ENCODE measurements at regions not wholly inside any gene's neighbourhood (a gene's known extent, or its start where the extent isn't known, plus 50 kb on each side); places are given as distances from the start of the nearest gene placed in this dataset.

DNA sequence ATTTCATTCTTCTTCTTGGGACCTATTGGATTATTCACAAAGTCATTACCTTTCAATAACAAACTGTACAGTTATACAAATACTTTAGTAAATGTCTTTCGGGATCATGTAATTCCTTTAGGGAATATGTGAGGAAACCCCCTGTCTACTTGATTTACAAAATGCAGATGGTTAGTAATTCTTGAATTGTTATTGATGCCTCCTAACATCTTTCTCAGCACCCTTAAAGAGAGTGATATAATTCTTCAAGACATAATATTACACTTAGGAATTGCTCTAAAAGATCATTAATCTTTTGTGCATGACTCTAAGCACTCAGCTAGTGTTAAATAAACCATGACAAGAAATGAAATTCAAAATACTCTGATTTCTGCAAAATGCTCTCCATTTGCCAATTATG lies 988.1 kb upstream of the HS3ST1 start (continued):
- TF ChIP-seq SKIL (CRISPR knock-in tag; IDR thresholded peaks at IDR 0.05; ENCODE audit: borderline replicate concordance): no peak
- no peak for TF ChIP-seq PPARG (CRISPR knock-in tag; conservative IDR thresholded peaks at IDR 0.05)
- no peak for TF ChIP-seq MAX (IDR thresholded peaks at IDR 0.05)
- no peak for TF ChIP-seq AKAP8 (CRISPR knock-in tag; IDR thresholded peaks at IDR 0.05)
- TF ChIP-seq ZNF12 (CRISPR knock-in tag; IDR thresholded peaks at IDR 0.05): no peak
- TF ChIP-seq PAX8 (CRISPR knock-in tag; IDR thresholded peaks at IDR 0.05; ENCODE audit: borderline replicate concordance): no peak

DNA sequence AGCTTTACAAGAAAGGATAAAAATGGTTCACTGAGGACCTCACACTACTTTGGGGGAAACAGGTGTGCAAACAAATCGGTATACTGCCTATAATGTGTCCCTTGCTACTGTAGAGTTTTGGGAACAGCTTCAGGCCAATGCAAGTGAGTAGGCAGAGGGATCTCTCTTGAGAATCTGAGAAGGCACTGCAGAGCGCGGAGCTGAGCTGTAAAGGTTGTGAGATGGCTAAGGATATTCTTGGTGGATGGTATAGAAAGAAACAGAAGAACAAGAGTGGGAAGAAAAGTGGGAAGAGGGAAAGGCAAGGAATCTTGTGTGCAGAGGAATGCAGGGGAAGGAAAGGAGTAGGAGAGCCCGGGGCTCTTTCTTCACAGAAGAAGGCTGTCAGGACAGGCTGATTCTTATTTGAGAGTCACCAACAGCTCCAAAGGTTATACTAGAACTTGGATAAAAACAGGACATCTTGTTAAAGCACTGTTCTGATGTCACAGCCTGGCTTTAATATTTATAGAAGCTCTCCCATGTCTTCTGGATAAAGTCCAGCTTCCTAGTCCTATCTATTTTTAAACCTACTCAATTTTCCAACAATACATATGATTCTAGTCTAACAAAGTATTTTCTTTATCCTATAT lies 985.6 kb upstream of the HS3ST1 start:
- CTCF ChIA-PET (ENCODE audit: low intra/inter-chr PET ratio, low total read pairs): no interaction called here
- Histone ChIP-seq H2AFZ (ENCODE audit: low read length) (no peak overlapping the region), H3K4me1 (ENCODE audit: insufficient read depth, low read length) (no peaks in the 10 kb centered on the region), H3K4me3 (replicated peaks in 1 of 3; ENCODE audit: insufficient read depth in 1 of 3, low read depth in 2 of 3, low read length in 3 of 3) (no peak overlapping the region), H3K27ac (ENCODE audit: extremely low read length, insufficient read depth, low read length) (no peak overlapping the region), H3K9ac (ENCODE audit: insufficient read depth, low read depth, low read length) (no peak overlapping the region), H3K79me2 (ENCODE audit: insufficient read depth, low read length) (no peaks in the 10 kb centered on the region), H3K4me2 (ENCODE audit: low read depth, low read length) (no peak overlapping the region), H3K36me3 (replicated peaks in 1 of 2; ENCODE audit: control insufficient read depth in 1 of 2, insufficient read depth in 2 of 2, low read length in 2 of 2) (no peaks in the 10 kb centered on the region), H3K27me3 (ENCODE audit: control insufficient read depth in 1 of 2, insufficient read depth in 2 of 2, low read length in 2 of 2) (no peaks in the 10 kb centered on the region), H3K9me3 (ENCODE audit: low read length) (peaks cover 20% of the 10 kb centered on the region; the same call in 1 of the 2 replicates), H4K20me1 (ENCODE audit: insufficient read depth, low read length) (no peaks in the 10 kb centered on the region)
- FAIRE-seq: no peak
- no peak for DNase-seq (ENCODE audit: low spot score)
- POLR2A ChIA-PET: no interaction called here
- no TSS peak for BruUV-seq (replicated peaks)
- intact Hi-C loops (cut with micrococcal nuclease; ENCODE audit: unreplicated experiment): no loop called here
- in situ Hi-C loops (cut with HindIII; ENCODE audit: extremely low pct_ligation_motif_present, low pct_unique_long_range_greater_than_20kb): no loop called here
- WGBS (ENCODE audit: low lambda C conversion rate): 25% methylated on average over 4 of the region's 4 CpGs
- no peak for ATAC-seq
- TF ChIP-seq, protein P1, sequence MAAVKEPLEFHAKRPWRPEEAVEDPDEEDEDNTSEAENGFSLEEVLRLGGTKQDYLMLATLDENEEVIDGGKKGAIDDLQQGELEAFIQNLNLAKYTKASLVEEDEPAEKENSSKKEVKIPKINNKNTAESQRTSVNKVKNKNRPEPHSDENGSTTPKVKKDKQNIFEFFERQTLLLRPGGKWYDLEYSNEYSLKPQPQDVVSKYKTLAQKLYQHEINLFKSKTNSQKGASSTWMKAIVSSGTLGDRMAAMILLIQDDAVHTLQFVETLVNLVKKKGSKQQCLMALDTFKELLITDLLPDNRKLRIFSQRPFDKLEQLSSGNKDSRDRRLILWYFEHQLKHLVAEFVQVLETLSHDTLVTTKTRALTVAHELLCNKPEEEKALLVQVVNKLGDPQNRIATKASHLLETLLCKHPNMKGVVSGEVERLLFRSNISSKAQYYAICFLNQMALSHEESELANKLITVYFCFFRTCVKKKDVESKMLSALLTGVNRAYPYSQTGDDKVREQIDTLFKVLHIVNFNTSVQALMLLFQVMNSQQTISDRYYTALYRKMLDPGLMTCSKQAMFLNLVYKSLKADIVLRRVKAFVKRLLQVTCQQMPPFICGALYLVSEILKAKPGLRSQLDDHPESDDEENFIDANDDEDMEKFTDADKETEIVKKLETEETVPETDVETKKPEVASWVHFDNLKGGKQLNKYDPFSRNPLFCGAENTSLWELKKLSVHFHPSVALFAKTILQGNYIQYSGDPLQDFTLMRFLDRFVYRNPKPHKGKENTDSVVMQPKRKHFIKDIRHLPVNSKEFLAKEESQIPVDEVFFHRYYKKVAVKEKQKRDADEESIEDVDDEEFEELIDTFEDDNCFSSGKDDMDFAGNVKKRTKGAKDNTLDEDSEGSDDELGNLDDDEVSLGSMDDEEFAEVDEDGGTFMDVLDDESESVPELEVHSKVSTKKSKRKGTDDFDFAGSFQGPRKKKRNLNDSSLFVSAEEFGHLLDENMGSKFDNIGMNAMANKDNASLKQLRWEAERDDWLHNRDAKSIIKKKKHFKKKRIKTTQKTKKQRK (IDR thresholded peaks at IDR 0.05; ENCODE audit: low read length): no peak
- TF ChIP-seq ZNF367 (CRISPR knock-in tag; IDR thresholded peaks at IDR 0.05; ENCODE audit: borderline replicate concordance) (no peak), ZNF121 (CRISPR knock-in tag; IDR thresholded peaks at IDR 0.05) (no peak), ZNF256 (CRISPR knock-in tag; conservative IDR thresholded peaks at IDR 0.05) (no peak), HMGXB3 (CRISPR knock-in tag; IDR thresholded peaks at IDR 0.05; ENCODE audit: borderline replicate concordance) (no peak)

All from HepG2 (cell line).